K562 (cell line): ENCODE measurements at regions not wholly inside any gene's neighbourhood (a gene's known extent, or its start where the extent isn't known, plus 50 kb on each side); places are given as distances from the start of the nearest gene placed in this dataset.

Source experiments
- ATAC-seq: fragments of 200-7000 bp; cut with Tn5 transposase; 3 replicates; pipeline ENCODE4 v1.9.1; 2020; ENCODE audit warnings: moderate library complexity
- BruUV-seq: library from RNA; stranded (reverse); fragments of 400-500 nt; replicated peaks from 2 replicates; lab custom pipeline; 2021; lab: Mats Ljungman, UMichigan
- CTCF ChIA-PET: fragments of 300-600 bp; formaldehyde crosslinking; extraction: SDS; loops from one replicate; lab custom pipeline; 2021; ENCODE audit warnings: low intra/inter-chr PET ratio; lab: Yijun Ruan, JAX
- POLR2A ChIA-PET: fragments of 300-600, 350-650 bp; sonication (Branson Sonifier 250); formaldehyde crosslinking; extraction: SDS; loops from one replicate; lab custom pipeline; 2021; ENCODE audit warnings: antibody characterized with exemption, inconsistent platforms; lab: Yijun Ruan, JAX
- DNase-seq, 4 experiments: peaks; one replicate each; pipeline versions ENCODE4 v3.0.0 to v3.0.0-alpha.2; 2011 to 2018; ENCODE audit warnings: low spot score in 3 of 4, mixed read lengths in 3 of 4; ENCODE audit errors: extremely low read depth in 1 of 4
- FAIRE-seq: peaks from 2 replicates; lab custom pipeline; 2011; peaks lifted over from hg19 to GRCh38; lab: Jason Lieb, UNC
- H2AFZ ChIP-seq: 2 replicates; pipeline ENCODE4 v1.6.0; 2011; ENCODE audit warnings: low read depth, low read length, control low read depth, inconsistent platforms
- H3K27ac ChIP-seq: fragments of 200-600 bp; 3 replicates; pipeline ENCODE4 v1.8.0; 2011; ENCODE audit warnings: low read depth, mild to moderate bottlenecking, control low read depth, inconsistent platforms, low read length, moderate library complexity, mixed read lengths; ENCODE audit errors: extremely low read depth
- H3K27me3 ChIP-seq, 2 experiments: fragments of 300-600 bp in 1 of 2; 2 replicates in 1 of 2; 3 replicates in 1 of 2; pipeline versions ENCODE4 v1.6.0 to v1.8.0; 2011; ENCODE audit warnings: inconsistent platforms in 2 of 2, low read length in 2 of 2, mild to moderate bottlenecking in 1 of 2, mixed read lengths in 1 of 2, moderate library complexity in 1 of 2; ENCODE audit not compliant: control insufficient read depth in 2 of 2, insufficient read depth in 2 of 2
- H3K36me3 ChIP-seq: fragments of 300-600 bp; 3 replicates; pipeline ENCODE4 v1.8.0; 2011; ENCODE audit warnings: mild to moderate bottlenecking, low read length, inconsistent platforms; ENCODE audit not compliant: control insufficient read depth, insufficient read depth
- H3K4me1 ChIP-seq, 2 experiments: fragments of 200-600 bp in 1 of 2; replicated peaks in 1 of 2; 2 replicates in 1 of 2; 3 replicates in 1 of 2; pipeline versions ENCODE4 v1.5.1 to v1.8.0; 2011; ENCODE audit warnings: inconsistent platforms in 2 of 2, low read length in 2 of 2, mild to moderate bottlenecking in 1 of 2, mixed read lengths in 1 of 2, moderate library complexity in 1 of 2; ENCODE audit not compliant: control insufficient read depth in 2 of 2, insufficient read depth in 2 of 2
- H3K4me2 ChIP-seq: 2 replicates; pipeline ENCODE4 v1.6.1; 2011; ENCODE audit warnings: low read length, control low read depth, inconsistent platforms, mixed read lengths; ENCODE audit not compliant: insufficient read depth
- H3K4me3 ChIP-seq: fragments of 200-600 bp; sonication (generic), shearing (Covaris generic); 2 replicates; pipeline ENCODE4 v1.5.1; 2016; ENCODE audit warnings: control low read depth, inconsistent platforms
- H3K79me2 ChIP-seq: fragments of 200-600 bp; 3 replicates; pipeline ENCODE4 v1.8.0; 2011; ENCODE audit warnings: low read length, inconsistent platforms; ENCODE audit not compliant: control insufficient read depth, insufficient read depth
- H3K9ac ChIP-seq, 2 experiments: 2 replicates each; pipeline versions ENCODE4 v1.6.0 to v1.6.1; 2011; ENCODE audit warnings: low read depth in 2 of 2, low read length in 2 of 2, control low read depth in 1 of 2, inconsistent platforms in 1 of 2, mild to moderate bottlenecking in 1 of 2, mixed read lengths in 1 of 2; ENCODE audit not compliant: insufficient read depth in 1 of 2
- H3K9me1 ChIP-seq: one replicate; pipeline ENCODE4 v1.6.0; 2011; ENCODE audit warnings: inconsistent platforms, mild to moderate bottlenecking, low read length, moderate library complexity; ENCODE audit not compliant: control insufficient read depth, insufficient read depth
- H3K9me3 ChIP-seq: replicated peaks from 2 replicates; pipeline ENCODE4 v1.5.1; 2011; ENCODE audit warnings: low read depth, low read length, inconsistent platforms; ENCODE audit not compliant: control insufficient read depth, insufficient read depth
- H4K20me1 ChIP-seq: replicated peaks from 2 replicates; pipeline ENCODE4 v1.6.1; 2011; ENCODE audit warnings: low read length, inconsistent platforms, mixed read lengths; ENCODE audit not compliant: control insufficient read depth, insufficient read depth
- E2F4 ChIP-seq: sonication (generic); formaldehyde crosslinking; IDR thresholded peaks from 2 replicates; pipeline ENCODE4 v1.8.0; 2022; ENCODE audit warnings: mild to moderate bottlenecking, low read depth, missing genetic modification reagents
- EGR1 ChIP-seq: fragments of 450-650 bp; conservative IDR thresholded peaks from 2 replicates; pipeline ENCODE4 v1.6.1; 2017; ENCODE audit warnings: mild to moderate bottlenecking
- HMGXB4 ChIP-seq: sonication (generic); formaldehyde crosslinking; IDR thresholded peaks from 2 replicates; pipeline ENCODE4 v1.8.1; 2023; ENCODE audit warnings: mild to moderate bottlenecking, missing genetic modification reagents
- HOMEZ ChIP-seq: fragments of 250-450 bp; sonication (Bioruptor Pico); IDR thresholded peaks from 2 replicates; pipeline ENCODE4 v1.4.0; 2020; ENCODE audit warnings: mild to moderate bottlenecking, moderate library complexity
- L3MBTL2 ChIP-seq: fragments of 450-650 bp; IDR thresholded peaks from 2 replicates; pipeline ENCODE4 v1.6.1; 2016; ENCODE audit warnings: mild to moderate bottlenecking, moderate library complexity
- MECOM ChIP-seq: fragments of 250-450 bp; sonication (Bioruptor Pico); IDR thresholded peaks from 2 replicates; pipeline ENCODE4 v1.8.0; 2022; ENCODE audit warnings: inconsistent platforms
- TFAP4 ChIP-seq: sonication (generic); formaldehyde crosslinking; IDR thresholded peaks from 2 replicates; pipeline ENCODE4 v1.8.0; 2022; ENCODE audit warnings: missing genetic modification reagents, mild to moderate bottlenecking, moderate library complexity, borderline replicate concordance
- ZC3H11A ChIP-seq: IDR thresholded peaks from 2 replicates; pipeline ENCODE4 v1.6.1; 2012; ENCODE audit warnings: low read depth, low read length, improper control_type of control experiment
- ZKSCAN1 ChIP-seq: fragments of 150-350 bp; IDR thresholded peaks from 2 replicates; pipeline ENCODE4 v1.6.1; 2016; ENCODE audit warnings: low read depth, low read length
- ZNF551 ChIP-seq: fragments of 250-450 bp; sonication (Bioruptor Pico); IDR thresholded peaks from 2 replicates; pipeline ENCODE4 v1.5.0; 2021; ENCODE audit warnings: mild to moderate bottlenecking, moderate library complexity
- WGBS: fragments of 100-300 bp; shearing (Covaris generic); methylation state at CpG from one replicate; pipeline ENCODE4 v1.1.6; 2016; ENCODE audit warnings: low coverage, mixed read lengths; ENCODE audit not compliant: insufficient coverage; ENCODE audit errors: missing lambda C conversion rate; 5-methylcytosine and 5-hydroxymethylcytosine counted together
- in situ Hi-C: fragments of 300-500 bp; cut with MboI; formaldehyde crosslinking; loops from 4 replicates; pipeline ENCODE4 v1.15.0; 2018; ENCODE audit warnings: inconsistent platforms, mixed read lengths
- intact Hi-C: fragments of 100-400 bp; cut with micrococcal nuclease; formaldehyde crosslinking; loops from 2 replicates; pipeline ENCODE4 v1.14.2; 2022
- TF ChIP-seq, protein P1 (sequence below), 3 experiments: fragments of 200-800 bp in 1 of 3; sonication (Bioruptor generic) in 1 of 3; sonication (generic) in 1 of 3; formaldehyde crosslinking in 1 of 3; IDR thresholded peaks; 2 replicates each; pipeline versions ENCODE4 v1.6.1 to v1.8.0; 2016 to 2022; ENCODE audit warnings: mild to moderate bottlenecking in 2 of 3, missing compliant biosample characterization in 2 of 3, missing genetic modification characterization in 2 of 3, missing genetic modification reagents in 1 of 3

GRCh38 chr16:85527042-85527766, 85.9 kb upstream of the GSE1 start (continued):
- TF ChIP-seq HOMEZ (CRISPR knock-in tag), result no peak

DNA sequence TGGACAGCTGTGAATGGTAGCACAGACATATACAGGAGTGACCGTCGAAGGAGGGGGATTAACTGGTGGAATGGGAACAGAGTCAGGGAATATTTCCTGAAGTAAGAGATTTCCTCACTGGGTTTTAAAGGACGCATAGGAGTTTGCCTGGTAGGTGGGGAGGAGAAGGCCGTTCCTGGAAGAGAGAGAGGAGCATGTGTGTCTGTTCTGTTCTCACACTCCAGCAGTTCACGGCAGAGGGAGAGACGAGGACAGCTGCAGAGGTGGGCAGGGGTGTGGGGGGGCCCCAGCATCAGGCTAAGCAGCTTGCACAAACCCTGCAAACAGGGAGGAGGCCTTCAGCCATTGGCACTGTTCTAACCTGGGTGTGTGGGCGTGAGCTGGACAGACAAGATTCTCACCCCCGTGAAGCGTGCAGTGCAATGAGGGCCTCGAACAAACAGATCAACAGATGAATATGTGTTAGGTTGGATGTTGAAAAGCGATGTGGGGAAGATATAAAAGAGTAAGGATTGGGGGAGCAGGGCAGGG, 85.3 kb upstream of the GSE1 start:
- 67% methylated on average over 11 of the region's 11 CpGs for WGBS
- peaks cover 3% of the 10 kb centered on the region; the same call in 2 of the 3 replicates for H3K36me3 ChIP-seq
- ChIA-PET POLR2A (interaction anchor here (0.7 to 7.8 kb wide), 4 partner anchors 11 to 177 kb away, joined by 3 to 72 read pairs (median 6); no protein-coding TSS in a partner anchor), CTCF (interaction anchor here (0.9 kb wide), 1 partner anchor 36 kb away, joined by 3 read pairs; no protein-coding TSS in a partner anchor)
- H3K27me3 ChIP-seq, result no peaks in the 10 kb centered on the region
- peak overlapping the region in 1 of 2 experiments; percentile 59; a peak in 1 of 4 replicates for H3K9ac ChIP-seq
- ATAC-seq (no peak; the same call in 2 of the 3 replicates), FAIRE-seq (peak; percentile 78), DNase-seq (peak in 1 of 4 experiments; percentile 52)
- peak overlapping the region; percentile 47 for H3K4me2 ChIP-seq
- 0 out of 3 replicates have a peak overlapping the region, but pooled peaks have one; percentile 0 for H3K27ac ChIP-seq
- H3K4me3 ChIP-seq, result no peak overlapping the region
- peaks cover 39% of the 10 kb centered on the region for H3K79me2 ChIP-seq
- intact Hi-C loops, result no loop called here
- peaks cover 5% of the 10 kb centered on the region for H3K9me1 ChIP-seq
- in situ Hi-C loops, result no loop called here
- H3K9me3 ChIP-seq, result no peaks in the 10 kb centered on the region
- no peak overlapping the region for H2AFZ ChIP-seq
- peaks cover 64 to 96% of the 10 kb centered on the region in 2 experiments for H3K4me1 ChIP-seq
- BruUV-seq, result no TSS peak
- H4K20me1 ChIP-seq, result 0 out of 2 replicates have a peak, but pooled peaks cover 6% of the 10 kb centered on the region
- TF ChIP-seq HMGXB4 (CRISPR knock-in tag) (no peak), MECOM (CRISPR knock-in tag) (0 out of 2 replicates have a peak, but pooled peaks have one; percentile 30), ZNF551 (CRISPR knock-in tag) (no peak), ZC3H11A (no peak), TFAP4 (peak; percentile 19; the same call in 1 of the 2 replicates), ZKSCAN1 (no peak), L3MBTL2 (peak; percentile 34), EGR1 (peak; percentile 88), E2F4 (CRISPR knock-in tag) (0 out of 2 replicates have a peak, but pooled peaks have one; percentile 8)
- TF ChIP-seq, protein P1, sequence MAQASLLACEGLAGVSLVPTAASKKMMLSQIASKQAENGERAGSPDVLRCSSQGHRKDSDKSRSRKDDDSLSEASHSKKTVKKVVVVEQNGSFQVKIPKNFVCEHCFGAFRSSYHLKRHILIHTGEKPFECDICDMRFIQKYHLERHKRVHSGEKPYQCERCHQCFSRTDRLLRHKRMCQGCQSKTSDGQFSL (CRISPR knock-in tag; IDR thresholded peaks at IDR 0.05), result peak; percentile 85
- TF ChIP-seq, protein P1 (tag; IDR thresholded peaks at IDR 0.05), result peak in 1 of 2 experiments; percentile 54; a peak in 1 of 4 replicates
